ENCODE measurements at regions not wholly inside any gene's neighbourhood (a gene's known extent, or its start where the extent isn't known, plus 50 kb on each side); places are given as distances from the start of the nearest gene placed in this dataset.

- TF ChIP-seq CTCF (IDR thresholded peaks at IDR 0.05 in 2 of 3, conservative IDR thresholded peaks at IDR 0.05 in 1 of 3; ENCODE audit: borderline replicate concordance in 1 of 3, insufficient read depth in 1 of 3, low read depth in 2 of 3, low read length in 2 of 3) (peak in 1 of 3 experiments; percentile 18; a peak in 1 of 6 replicates), EGR1 (IDR thresholded peaks at IDR 0.05; ENCODE audit: low read depth) (no peak), EZH2 (IDR thresholded peaks at IDR 0.05) (no peak), POLR2A (IDR thresholded peaks at IDR 0.05; ENCODE audit: borderline replicate concordance, extremely low read depth, insufficient read depth, insufficient read length) (no peak), SIN3A (IDR thresholded peaks at IDR 0.05; ENCODE audit: low read depth) (no peak), EZH2phosphoT487 (IDR thresholded peaks at IDR 0.05; ENCODE audit: borderline replicate concordance) (no peak), ZBTB33 (IDR thresholded peaks at IDR 0.05; ENCODE audit: extremely low read depth, insufficient replicate concordance, low read length) (no peak), JUND (IDR thresholded peaks at IDR 0.05) (no peak), SP1 (IDR thresholded peaks at IDR 0.05; ENCODE audit: low read depth) (no peak), REST (IDR thresholded peaks at IDR 0.05; ENCODE audit: low read depth) (no peak), FOSL1 (IDR thresholded peaks at IDR 0.05; ENCODE audit: low read depth) (no peak)
Measured at GRCh38 chr13:84605927-84606326, 723.7 kb upstream of the SLITRK1 start.

Data from HCT116 (cell line).